ENCODE measurements at regions not wholly inside any gene's neighbourhood (a gene's known extent, or its start where the extent isn't known, plus 50 kb on each side); places are given as distances from the start of the nearest gene placed in this dataset.

GRCh38 chr6:22910370-22910769 is 341.0 kb downstream of the HDGFL1 start:
- DNase-seq: no peak
- Histone ChIP-seq H3K36me3 (no peaks in the 10 kb centered on the region), H3K27ac (no peak overlapping the region), H3K4me3 (ENCODE audit: low read depth, low read length) (no peak overlapping the region), H3K27me3 (ENCODE audit: insufficient read depth, low read depth, severe bottlenecking) (no peaks in the 10 kb centered on the region), H3K9me3 (ENCODE audit: severe bottlenecking) (no peaks in the 10 kb centered on the region)
- TF ChIP-seq CTCF (IDR thresholded peaks at IDR 0.05; ENCODE audit: low read depth, low read length): no peak

- H3K36me3 ChIP-seq: no peaks in the 10 kb centered on the region
- no peaks in the 10 kb centered on the region for H3K27me3 ChIP-seq (ENCODE audit: insufficient read depth, low read depth, severe bottlenecking)
- no peak overlapping the region for H3K27ac ChIP-seq
- TF ChIP-seq CTCF (IDR thresholded peaks at IDR 0.05; ENCODE audit: low read depth, low read length): no peak
- H3K4me3 ChIP-seq (ENCODE audit: low read depth, low read length): no peak overlapping the region
- no peaks in the 10 kb centered on the region for H3K9me3 ChIP-seq (ENCODE audit: severe bottlenecking)
- DNase-seq: no peak
Measured at GRCh38 chr6:22913612-22914011, 344.2 kb downstream of the HDGFL1 start.

- H3K4me3 ChIP-seq (ENCODE audit: low read depth, low read length): no peak overlapping the region
- no peak overlapping the region for H3K27ac ChIP-seq
- TF ChIP-seq CTCF (IDR thresholded peaks at IDR 0.05; ENCODE audit: low read depth, low read length): no peak
- no peaks in the 10 kb centered on the region for H3K9me3 ChIP-seq (ENCODE audit: severe bottlenecking)
- no peaks in the 10 kb centered on the region for H3K36me3 ChIP-seq
- DNase-seq: no peak
- no peaks in the 10 kb centered on the region for H3K27me3 ChIP-seq (ENCODE audit: insufficient read depth, low read depth, severe bottlenecking)
Measured at GRCh38 chr6:22917344-22917743, 348.0 kb downstream of the HDGFL1 start.

- DNase-seq: no peak
- H3K27ac ChIP-seq: no peak overlapping the region
- H3K27me3 ChIP-seq (ENCODE audit: insufficient read depth, low read depth, severe bottlenecking): no peaks in the 10 kb centered on the region
- no peak overlapping the region for H3K4me3 ChIP-seq (ENCODE audit: low read depth, low read length)
- TF ChIP-seq CTCF (IDR thresholded peaks at IDR 0.05; ENCODE audit: low read depth, low read length): no peak
- H3K9me3 ChIP-seq (ENCODE audit: severe bottlenecking): no peaks in the 10 kb centered on the region
- H3K36me3 ChIP-seq: no peaks in the 10 kb centered on the region
Measured at GRCh38 chr6:22921828-22922227, 352.5 kb downstream of the HDGFL1 start.

- no peaks in the 10 kb centered on the region for H3K27me3 ChIP-seq (ENCODE audit: insufficient read depth, low read depth, severe bottlenecking)
- H3K9me3 ChIP-seq (ENCODE audit: severe bottlenecking): no peaks in the 10 kb centered on the region
- no peak overlapping the region for H3K4me3 ChIP-seq (ENCODE audit: low read depth, low read length)
- H3K36me3 ChIP-seq: no peaks in the 10 kb centered on the region
- no peak overlapping the region for H3K27ac ChIP-seq
- TF ChIP-seq CTCF (IDR thresholded peaks at IDR 0.05; ENCODE audit: low read depth, low read length): no peak
- no peak for DNase-seq
Measured at GRCh38 chr6:22925304-22925835, 356.0 kb downstream of the HDGFL1 start.
